LoVo (cell line): ENCODE measurements at regions not wholly inside any gene's neighbourhood (a gene's known extent, or its start where the extent isn't known, plus 50 kb on each side); places are given as distances from the start of the nearest gene placed in this dataset.

Experiments used
- DNase-seq: peaks from one replicate; pipeline ENCODE4 v3.0.0-alpha.2; 2016; ENCODE audit warnings: low spot score

DNA sequence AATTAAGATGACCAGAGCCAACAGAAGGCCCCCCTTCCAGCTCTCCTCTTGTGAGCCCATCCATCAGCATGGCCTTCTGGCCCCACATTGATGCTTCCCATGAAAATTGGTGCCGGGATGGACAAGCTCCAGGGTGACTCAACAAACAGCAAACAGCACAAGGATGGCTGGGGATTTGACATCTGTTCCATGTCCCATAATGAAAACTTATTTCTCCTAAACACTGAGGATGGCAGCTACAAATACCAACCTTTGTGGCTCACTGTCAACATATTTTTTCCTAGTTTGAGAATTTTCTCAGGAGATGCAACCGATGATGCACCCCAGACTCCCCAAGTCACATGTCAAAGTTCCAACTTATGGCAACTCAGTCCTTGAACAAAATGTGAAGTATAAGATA lies 169.6 kb upstream of the SIX2 start:
- DNase-seq = no peak

DNA sequence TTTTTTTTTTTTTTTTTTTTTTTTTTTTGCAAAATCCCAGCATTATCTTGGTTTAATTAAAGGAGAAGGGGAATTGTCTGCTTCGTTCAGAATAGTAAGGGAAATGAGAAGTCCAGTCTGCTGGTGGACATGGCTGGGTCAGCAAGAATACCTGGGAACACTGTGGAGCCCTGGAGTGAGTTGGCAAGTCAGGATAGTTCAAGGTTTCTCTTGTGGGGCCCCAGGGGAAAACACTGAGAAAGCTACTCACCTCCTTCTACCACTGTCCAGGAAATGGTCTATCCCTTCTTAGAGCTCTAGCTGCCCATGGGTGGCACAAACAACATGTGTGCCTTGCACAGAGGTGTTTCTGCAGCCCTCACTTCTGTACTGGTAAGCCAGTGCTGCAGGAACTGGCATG lies 169.1 kb upstream of the SIX2 start:
- DNase-seq = no peak

DNA sequence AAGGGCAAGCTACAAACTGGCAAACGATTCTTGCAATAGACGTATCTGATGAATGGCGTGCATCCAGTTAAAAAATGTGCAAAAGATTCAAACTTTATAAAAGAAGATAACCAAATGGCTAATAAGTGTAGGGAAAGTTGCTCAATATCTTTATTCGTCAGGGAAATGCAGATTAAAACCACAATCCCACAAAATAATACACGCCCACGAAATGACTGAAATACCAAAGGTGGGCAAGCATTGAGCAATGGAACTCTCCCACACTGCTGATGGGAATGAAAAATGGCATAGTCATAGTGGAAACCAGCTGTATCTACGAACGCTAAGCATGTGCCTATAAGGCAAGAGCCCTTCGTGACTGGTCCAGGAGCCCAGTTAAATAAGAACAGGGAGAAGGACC lies 168.6 kb upstream of the SIX2 start:
- peak; percentile 32 for DNase-seq

DNA sequence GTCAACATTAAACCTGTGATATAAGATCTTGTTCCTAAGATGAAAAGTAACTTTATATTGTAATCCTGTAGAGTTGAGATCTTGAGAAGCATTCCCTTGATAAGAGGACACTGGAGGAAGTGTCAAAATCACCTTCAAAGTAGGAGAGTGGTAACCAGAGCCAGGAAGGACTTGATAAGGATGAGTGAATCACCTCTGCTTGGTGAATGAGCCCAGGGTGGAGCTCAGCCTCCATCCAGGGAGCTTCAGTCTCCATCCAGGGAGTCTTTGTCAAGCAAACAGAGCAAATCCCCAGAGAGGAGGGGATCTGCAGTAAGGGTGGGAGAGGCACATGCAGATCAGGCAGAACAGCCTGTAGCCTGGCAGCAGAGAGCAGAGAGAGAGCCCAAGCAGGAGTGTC lies 167.1 kb upstream of the SIX2 start:
- no peak for DNase-seq

DNA sequence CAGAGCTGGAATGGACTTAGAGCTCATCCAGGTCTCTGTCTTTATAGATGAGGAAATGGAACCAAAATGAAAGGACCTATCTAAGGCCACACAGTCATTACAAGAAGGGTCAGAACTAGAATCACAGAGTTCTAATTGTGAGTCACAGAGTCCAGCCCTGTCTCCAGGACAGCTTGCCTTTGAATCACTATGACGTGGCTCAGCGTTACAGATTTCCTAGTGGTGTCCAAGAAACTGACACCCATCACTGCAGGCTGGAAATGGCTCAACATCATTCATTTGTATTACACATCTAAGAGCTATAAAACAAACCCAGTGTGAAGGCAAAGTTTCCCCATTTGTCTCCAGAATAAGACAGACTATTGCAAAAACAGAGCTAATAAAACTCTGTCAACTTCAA lies 164.3 kb upstream of the SIX2 start:
- peak; percentile 63 for DNase-seq

DNA sequence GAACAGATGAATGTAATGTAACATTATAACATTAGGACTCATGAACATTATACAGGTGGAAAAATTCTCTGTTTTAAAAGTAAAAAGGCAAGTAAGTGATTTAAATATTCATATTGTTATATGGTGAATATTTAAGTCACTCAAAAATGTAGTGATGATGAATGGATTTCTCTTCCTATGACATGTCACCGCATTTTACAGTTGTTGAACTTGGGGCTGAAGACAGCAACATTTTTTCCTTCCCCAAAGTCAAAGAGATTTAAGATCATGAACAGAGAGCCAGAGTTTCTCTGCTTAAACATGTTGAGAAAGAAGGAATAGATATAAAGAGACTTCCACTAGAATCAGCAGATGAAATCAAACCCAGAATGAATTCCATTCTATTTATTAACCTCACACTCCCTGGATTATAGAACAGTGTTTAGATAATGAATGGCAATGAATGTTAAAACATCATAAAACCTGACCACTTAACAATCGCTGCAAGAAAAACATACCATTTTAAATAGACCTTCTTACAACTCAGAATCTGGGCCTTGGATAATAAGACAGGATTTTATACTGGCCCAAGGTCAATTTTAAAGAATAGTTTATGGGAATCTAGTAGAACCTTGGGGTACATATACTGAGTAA lies 163.6 kb upstream of the SIX2 start:
- DNase-seq = no peak

DNA sequence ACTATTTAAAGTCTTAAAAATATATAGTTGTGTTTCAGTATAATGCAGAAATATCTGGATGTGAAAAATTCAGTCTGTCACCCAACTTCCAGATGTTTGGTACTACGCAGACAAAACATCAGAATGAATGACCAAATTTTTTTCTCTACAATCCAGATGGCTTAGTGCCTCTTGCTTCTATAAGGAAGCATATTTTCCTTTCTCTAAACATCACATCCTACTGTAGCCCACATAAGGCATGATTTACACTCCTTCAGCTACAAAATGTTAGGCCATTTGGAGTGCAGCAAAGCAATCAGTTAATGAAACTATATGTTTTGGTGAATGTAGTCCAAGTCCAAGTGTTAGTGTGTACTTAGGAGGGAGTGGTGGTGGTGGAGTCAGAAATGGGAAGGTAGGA lies 162.9 kb upstream of the SIX2 start:
- DNase-seq = no peak

DNA sequence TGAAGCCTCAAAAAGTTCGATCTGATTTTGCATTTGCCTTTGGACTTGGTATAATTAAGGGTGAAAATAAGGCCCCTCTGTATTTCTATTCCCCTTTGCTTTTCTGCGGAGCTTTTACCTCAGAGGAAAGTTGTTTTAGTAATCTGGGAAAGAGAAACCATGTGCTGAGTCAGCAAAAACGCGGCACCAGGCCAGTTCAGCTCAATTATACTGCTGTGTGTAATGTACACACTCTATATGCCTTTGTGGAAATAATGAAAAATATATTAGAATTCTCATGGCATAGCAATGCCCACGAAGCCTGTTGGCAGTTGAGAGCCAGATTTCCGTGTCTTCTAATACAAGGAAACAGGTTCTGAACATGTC lies 161.9 kb upstream of the SIX2 start:
- DNase-seq = peak; percentile 22

DNA sequence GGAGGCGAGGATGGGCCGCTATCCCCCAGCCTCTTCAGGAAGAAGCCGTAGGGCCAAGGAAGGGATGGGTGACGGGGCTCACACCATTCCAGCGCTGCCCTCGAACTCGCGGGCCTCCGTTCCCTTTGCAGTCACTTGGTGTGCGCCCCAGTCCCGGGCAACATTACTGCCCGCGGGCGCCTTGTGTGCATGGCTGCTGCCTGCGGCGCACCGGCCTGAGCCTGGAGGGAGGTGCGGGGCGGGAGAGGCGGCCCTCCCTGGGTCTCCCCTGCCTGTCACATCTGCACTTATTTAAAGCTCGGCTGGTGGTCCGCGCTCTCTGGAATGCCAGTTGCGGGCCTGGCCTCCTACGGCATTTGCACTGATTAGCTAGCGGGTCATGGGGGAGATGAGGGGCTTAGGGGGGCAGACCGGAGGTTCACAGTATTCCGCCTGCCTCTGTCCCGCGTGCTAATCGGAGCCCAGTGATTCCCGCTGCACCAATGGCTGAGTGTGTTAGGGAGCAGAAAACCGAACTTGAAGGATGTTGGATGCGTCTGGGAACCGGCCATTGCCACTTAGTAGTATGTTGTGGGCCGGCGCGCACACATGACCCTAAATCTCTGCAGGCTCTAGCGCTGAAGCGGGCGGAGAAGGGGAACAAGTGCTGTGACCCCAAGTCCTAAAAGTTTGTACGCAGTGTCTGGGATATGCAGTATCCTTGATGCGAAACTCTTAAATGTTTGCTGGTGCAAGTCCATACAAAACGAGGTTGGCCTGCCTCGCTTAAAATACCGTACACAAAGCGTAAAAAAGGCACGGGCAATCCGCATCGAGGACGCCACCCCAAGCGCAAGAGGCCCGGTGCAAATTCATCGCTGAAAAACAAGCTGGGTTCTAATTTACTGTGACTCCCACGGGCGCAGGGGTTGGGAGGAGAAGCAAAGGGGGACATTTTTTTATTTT lies 161.2 kb upstream of the SIX2 start:
- no peak for DNase-seq

DNA sequence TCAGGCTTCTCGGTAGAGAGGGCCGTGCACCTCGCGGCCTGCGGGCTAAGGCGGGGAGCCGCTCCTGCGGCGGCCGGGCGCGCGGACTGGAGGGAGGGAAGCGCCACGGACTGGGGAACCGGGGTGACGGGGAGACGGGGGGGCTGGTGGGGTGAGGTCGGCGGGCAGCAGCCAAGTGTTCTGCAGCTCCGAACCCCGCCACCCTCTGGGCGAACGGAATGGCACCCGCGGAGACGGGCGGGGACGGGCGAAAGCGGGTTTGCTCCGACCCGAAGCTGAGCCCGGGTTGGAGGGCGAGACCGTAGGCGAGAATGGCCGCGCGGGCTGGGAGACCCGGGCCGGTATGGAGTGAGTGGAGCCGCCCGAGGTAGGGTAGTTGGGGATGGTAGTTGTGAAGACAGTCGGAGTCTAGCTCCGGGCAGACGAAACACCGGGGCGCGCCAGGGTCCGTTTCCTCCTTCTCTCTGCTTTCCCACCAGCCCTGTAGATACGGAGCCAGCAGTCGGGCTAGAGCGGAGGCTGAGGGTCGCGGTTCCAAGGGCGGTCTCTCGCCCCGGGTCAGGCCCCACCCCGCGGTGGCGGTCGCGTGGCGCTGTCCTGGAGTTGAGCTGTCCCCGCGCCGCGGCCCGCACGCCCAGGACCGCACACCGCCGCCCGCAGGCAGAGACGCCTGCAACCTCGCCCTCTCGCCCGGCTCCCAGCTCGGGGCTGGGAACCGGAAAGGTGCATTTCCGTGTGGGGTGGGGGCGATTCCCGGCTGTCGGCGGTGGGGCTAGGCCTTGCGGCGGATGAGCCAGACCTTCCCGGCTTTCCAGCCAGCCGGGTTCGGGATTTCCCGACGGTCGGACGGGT lies 160.3 kb upstream of the SIX2 start:
- peak; percentile 25 for DNase-seq

DNA sequence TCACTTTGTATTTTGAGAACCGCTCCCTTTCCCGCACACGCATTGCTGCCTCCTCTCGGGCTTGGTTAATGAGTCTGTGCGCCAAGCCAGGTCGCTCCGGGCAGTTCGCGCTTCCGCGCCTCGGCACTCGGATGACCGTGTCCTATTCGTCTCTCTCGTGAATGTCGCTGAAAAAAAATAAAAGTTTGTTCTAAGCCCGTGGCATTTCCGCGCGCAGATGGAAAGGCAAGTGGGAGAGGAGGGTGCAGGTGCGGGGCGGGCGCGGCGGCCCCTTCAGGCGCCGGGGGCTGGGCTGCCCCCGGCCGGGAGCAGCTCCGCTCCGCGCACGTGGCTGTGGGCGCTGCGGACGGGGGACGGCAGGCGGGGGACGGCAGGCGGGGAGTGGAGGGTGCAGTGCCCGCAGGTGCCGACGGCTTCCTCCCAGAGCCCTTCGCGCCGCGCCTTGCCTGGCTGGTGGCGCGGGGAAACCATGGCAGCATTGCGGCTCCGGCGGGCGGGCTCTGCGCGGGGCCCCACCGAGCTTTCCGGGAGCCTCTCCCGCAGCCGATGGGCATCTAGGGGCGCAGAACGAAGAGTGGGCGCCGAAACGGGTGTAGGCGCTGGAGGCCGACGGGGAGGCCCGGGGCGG lies 159.6 kb upstream of the SIX2 start:
- peak; percentile 43 for DNase-seq

DNA sequence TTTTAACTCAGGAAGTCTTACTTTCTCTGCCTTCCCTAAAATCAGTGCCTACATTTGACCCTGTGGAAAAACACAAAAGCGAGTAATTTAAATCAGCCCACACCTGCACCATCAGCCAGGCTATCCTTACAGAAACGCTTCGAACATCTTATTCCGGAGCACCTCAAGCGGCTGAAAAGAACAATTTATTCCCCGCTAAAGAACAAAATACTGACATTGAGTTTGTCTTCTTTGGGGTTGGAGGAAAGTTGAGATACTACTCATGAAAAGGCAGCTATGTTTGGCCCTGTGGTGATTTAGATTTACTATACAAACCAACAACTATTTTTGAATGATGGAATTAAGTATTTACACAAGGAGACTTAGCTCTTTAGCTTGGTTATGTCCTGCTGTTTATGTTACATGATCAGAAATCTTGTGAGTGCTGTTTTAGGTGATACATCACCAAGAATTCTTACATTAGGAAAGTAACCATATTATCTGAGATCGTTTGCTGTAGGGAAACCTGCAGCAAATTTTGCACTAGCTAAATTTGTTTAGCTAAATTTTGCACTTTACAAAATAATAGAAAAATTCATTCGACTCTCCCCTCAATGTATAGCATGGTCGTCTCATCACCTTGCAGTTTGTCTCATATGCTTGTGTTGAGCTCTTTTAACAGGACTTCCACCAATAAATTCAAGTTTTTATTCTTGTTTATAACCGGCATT lies 158.8 kb upstream of the SIX2 start:
- DNase-seq = no peak

DNA sequence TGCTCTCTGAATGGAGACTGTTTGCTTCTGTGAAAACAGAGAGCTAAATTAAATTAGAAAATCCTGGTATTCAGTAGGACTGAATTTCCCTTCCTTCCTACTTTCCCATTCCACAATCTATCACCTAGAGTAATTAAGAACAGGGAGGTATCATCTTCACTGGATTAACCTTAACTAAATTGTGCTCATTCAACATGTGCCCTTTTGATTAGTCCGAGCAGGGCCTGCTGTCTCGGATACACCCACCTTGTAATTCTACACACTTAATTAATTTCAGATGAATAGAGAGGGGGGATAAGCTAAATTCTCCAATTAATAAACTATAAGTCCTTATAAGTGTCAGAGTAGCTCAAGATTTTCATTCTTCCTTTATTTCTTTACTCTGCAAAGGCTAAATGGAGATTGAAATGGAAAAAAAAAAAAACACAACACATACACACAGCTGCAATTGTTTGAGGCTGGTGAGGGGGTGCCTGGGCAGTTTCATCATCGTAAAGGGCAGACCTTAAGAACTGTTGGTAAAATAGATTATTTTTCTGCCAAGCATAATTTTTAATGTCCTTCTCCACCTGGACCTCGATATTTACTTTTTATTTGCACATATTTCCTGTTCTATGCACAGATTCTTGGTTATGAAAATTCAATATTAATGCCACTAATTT lies 157.1 kb upstream of the SIX2 start:
- no peak for DNase-seq

DNA sequence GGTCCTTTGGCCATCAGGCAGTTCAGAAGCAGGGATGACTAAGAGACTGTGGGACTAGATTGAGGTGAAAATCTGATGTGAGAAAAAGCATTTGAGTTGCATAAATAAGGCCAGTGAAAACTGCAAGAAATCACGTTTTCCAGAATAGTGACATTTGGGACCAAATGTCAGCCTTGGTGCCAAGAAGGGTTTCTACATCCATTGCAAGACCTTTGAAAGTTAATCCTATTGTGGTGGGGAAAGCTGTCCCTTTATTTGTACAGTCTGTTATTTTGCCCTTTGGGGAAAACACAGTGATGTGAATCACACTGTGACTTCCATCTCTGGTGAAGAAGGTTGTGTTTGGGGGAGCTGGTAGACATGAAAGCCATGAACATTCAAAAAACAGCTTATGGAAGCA lies 153.5 kb upstream of the SIX2 start:
- DNase-seq = no peak

DNA sequence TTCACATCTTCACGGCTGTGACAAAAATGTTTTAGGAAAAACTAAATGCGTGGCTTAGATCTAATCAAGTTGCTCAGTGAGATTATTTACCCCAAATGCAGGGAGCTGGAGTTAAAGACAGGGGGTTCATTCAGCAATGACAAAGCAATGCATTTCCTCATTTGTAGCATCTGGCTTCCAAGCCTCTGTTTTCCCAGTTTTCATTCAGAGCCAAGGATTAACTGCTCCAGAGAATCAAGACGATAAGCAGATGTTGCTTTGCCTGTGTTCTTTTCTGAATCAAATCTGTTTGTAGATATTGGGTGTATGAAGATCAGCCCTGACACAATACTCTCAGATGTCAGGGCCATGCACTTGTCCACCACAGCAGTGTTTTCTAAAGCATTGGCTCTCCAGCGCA lies 147.4 kb upstream of the SIX2 start:
- DNase-seq = no peak

DNA sequence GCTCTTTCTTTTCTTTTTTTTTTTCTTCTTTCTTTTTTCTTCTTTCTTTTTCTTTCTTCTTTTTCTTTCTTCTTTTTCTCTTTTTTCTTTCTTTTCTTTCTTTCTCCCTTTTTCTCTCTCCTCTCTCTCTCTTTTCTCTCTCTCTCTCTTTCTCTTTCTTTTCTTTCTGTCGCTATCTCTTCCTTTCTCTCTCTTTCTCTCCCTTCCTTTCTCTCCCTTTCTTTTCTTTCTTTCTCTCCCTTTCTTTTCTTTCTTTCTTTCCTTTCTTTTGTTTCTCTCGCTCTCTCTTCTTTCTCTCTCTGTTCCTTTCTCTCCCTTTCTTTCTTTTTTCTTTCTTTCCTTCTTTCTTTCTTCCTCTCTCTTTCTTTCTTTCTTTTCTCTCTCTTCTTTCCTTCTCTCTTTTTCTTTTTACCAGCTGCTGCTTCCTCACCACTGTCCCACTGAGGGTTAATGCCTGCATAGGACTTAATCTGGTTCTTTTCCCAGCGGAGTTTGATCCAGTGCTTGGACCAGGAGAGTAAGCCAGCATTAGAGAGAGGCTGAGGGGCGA lies 145.4 kb upstream of the SIX2 start:
- no peak for DNase-seq

DNA sequence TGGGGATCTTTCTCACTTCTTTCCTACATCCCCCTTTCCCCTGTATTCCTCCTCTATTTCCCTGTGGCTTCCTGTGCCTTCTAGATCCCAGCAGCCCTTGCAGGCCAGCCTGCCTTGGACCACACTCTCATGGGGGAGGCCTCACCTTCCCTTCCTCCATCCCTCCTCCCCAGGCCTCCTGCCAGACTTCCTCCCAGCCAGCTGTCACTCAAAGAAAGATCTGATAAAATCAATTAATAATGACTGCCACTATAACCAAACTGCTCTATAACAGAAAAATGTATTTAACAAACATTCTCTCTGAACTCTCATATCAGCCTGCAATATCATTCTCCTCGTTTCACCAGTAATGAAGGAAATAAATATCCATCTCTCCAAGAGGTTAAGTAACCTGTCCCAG lies 144.9 kb upstream of the SIX2 start:
- DNase-seq = no peak

DNA sequence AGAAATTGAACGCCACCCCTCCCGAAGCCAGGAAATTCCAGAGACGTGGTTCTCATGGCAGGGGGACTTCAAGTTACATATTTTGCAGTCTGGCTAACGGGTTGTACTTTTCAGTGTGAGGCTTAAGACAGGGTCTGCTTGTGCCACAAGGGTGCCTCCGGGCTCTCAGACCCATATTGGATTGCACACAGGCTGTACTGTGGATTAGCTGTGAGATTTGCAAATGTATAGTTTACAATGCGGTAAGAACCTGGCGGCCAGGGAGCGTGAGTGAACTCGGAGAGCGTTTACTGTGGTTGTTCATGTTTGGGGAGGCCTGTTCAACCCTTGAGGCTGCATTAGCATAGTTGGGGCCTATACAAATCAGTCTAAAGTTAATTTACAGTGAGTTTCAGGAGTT lies 143.9 kb upstream of the SIX2 start:
- DNase-seq = no peak

DNA sequence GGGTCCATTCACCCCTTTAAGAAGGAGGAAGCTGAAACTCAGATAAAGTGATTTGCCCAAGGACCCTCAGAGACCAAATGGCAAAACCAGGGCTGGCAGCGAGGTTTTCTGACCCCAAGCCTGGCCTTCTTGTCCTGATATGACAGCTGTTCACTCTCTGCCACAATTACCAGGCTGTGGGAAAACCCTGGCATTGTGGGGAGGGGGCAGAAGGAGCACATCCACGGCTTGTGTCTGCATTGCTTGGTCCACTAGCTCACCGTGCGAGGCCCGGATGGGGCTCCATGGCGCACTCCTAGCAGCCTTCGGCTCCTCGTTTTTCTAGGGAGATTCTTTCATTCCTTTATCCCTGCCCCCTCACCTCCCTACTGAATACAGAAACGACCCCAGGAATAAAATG lies 143.4 kb upstream of the SIX2 start:
- no peak for DNase-seq

DNA sequence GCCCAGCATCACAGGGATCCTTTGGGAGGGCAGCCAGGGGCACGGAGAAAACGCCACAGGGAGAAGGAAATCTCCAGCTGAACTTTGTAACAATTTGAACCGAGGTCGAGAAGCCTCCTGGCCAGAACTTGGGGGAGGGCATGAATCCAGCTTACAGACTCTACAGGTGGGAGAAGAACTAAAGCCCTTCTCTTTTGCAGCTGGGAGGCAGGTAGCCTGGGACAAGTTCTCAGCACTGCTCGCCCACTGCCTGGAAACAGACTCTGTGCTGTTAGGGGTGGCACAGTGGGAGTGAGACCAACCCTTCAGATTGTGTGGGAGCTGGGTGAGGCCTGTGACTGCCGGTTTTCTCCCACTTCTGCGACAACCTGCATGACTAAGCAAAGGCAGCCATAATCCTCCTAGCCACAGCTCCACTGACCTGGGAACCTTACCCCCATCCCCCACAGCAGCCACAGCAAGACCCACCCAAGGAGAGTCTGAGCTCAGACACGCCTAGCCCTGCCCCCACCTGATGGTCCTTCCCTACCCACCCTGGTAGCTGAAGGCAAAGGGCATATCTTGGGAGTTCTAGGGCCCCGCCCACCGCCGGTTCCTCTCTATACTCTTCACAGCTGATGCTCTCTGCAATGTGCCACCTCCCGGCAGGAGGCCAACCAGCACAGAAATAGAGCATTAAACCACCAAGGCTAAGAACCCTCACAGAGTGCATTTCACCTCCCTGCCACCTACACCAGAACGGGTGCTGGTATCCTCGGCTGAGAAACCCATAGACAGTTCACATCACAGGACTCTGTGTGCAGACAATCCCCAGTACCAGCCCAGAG lies 136.0 kb upstream of the SIX2 start:
- no peak for DNase-seq
